ENCODE measurements at regions not wholly inside any gene's neighbourhood (a gene's known extent, or its start where the extent isn't known, plus 50 kb on each side); places are given as distances from the start of the nearest gene placed in this dataset.
"Not testable (repeated sequence)": the region's sequence is repeated elsewhere in the genome, so short reads cannot be mapped to it uniquely, and the experiment has no call there.

- DNase-seq (ENCODE audit: low read depth, low spot score) = no peak
These were observed 321.5 kb upstream of the TBX18 start for GRCh38 chr6:85085875-85086274.

GRCh38 chr6:85081102-85081501, 316.7 kb upstream of the TBX18 start:
- no peak for DNase-seq (ENCODE audit: low read depth, low spot score)

GRCh38 chr6:85079761-85080160, 315.4 kb upstream of the TBX18 start:
- no peak for DNase-seq (ENCODE audit: low read depth, low spot score)

GRCh38 chr6:85078058-85078457, 313.7 kb upstream of the TBX18 start:
- DNase-seq (ENCODE audit: low read depth, low spot score) = no peak

GRCh38 chr6:85077098-85077497, 312.7 kb upstream of the TBX18 start:
- no peak for DNase-seq (ENCODE audit: low read depth, low spot score)

GRCh38 chr6:85071845-85072244, 307.4 kb upstream of the TBX18 start:
- not testable (repeated sequence) for DNase-seq (ENCODE audit: low read depth, low spot score)

- DNase-seq (ENCODE audit: low read depth, low spot score) = no peak
These were observed 305.2 kb upstream of the TBX18 start for GRCh38 chr6:85069577-85069976.

- no peak for DNase-seq (ENCODE audit: low read depth, low spot score)
These were observed 303.8 kb upstream of the TBX18 start for GRCh38 chr6:85068221-85068620.

GRCh38 chr6:85066266-85066665, 301.9 kb upstream of the TBX18 start:
- DNase-seq (ENCODE audit: low read depth, low spot score) = no peak

- no peak for DNase-seq (ENCODE audit: low read depth, low spot score)
These were observed 301.4 kb upstream of the TBX18 start for GRCh38 chr6:85065831-85066230.

GRCh38 chr6:85063611-85064010, 299.2 kb upstream of the TBX18 start:
- no peak for DNase-seq (ENCODE audit: low read depth, low spot score)

GRCh38 chr6:85062884-85063283, 298.5 kb upstream of the TBX18 start:
- no peak for DNase-seq (ENCODE audit: low read depth, low spot score)

GRCh38 chr6:85058806-85059205, 294.4 kb upstream of the TBX18 start:
- no peak for DNase-seq (ENCODE audit: low read depth, low spot score)

GRCh38 chr6:85050149-85050548, 285.8 kb upstream of the TBX18 start:
- DNase-seq (ENCODE audit: low read depth, low spot score) = no peak

GRCh38 chr6:85049282-85049681, 284.9 kb upstream of the TBX18 start:
- DNase-seq (ENCODE audit: low read depth, low spot score) = no peak

GRCh38 chr6:85047818-85048217, 283.4 kb upstream of the TBX18 start:
- no peak for DNase-seq (ENCODE audit: low read depth, low spot score)

- not testable (repeated sequence) for DNase-seq (ENCODE audit: low read depth, low spot score)
These were observed 281.4 kb upstream of the TBX18 start for GRCh38 chr6:85045767-85046166.

- DNase-seq (ENCODE audit: low read depth, low spot score) = no peak
These were observed 280.0 kb upstream of the TBX18 start for GRCh38 chr6:85044361-85044760.

GRCh38 chr6:85041376-85041775, 277.0 kb upstream of the TBX18 start:
- no peak for DNase-seq (ENCODE audit: low read depth, low spot score)

- no peak for DNase-seq (ENCODE audit: low read depth, low spot score)
These were observed 272.8 kb upstream of the TBX18 start for GRCh38 chr6:85037221-85037620.

GRCh38 chr6:85035766-85036165, 271.4 kb upstream of the TBX18 start:
- DNase-seq (ENCODE audit: low read depth, low spot score) = no peak

- DNase-seq (ENCODE audit: low read depth, low spot score) = no peak
These were observed 269.1 kb upstream of the TBX18 start for GRCh38 chr6:85033547-85033946.

- DNase-seq (ENCODE audit: low read depth, low spot score) = no peak
These were observed 261.6 kb upstream of the TBX18 start for GRCh38 chr6:85026021-85026420.

GRCh38 chr6:85023721-85024120, 259.3 kb upstream of the TBX18 start:
- no peak for DNase-seq (ENCODE audit: low read depth, low spot score)

- no peak for DNase-seq (ENCODE audit: low read depth, low spot score)
These were observed 253.0 kb upstream of the TBX18 start for GRCh38 chr6:85017352-85017751.

Data from ELF-1 (cell line).